A673 (cell line): ENCODE measurements at regions not wholly inside any gene's neighbourhood (a gene's known extent, or its start where the extent isn't known, plus 50 kb on each side); places are given as distances from the start of the nearest gene placed in this dataset.

Experiments
- EZH2 ChIP-seq: fragments of 200-600 bp; sonication (generic); IDR thresholded peaks from 2 replicates; pipeline ENCODE4 v1.6.1; 2017; ENCODE audit warnings: borderline replicate concordance, low read depth, mild to moderate bottlenecking, mixed read lengths, antibody characterized with exemption, low read length; ENCODE audit not compliant: poor library complexity, severe bottlenecking
- TF ChIP-seq, protein P1 (sequence below): fragments of 300-800, 200-600 bp; sonication (generic); conservative IDR thresholded peaks from 2 replicates; pipeline ENCODE4 v1.5.1; 2017; ENCODE audit warnings: low read depth, mild to moderate bottlenecking, antibody characterized with exemption, low read length, moderate library complexity, mixed read lengths

DNA sequence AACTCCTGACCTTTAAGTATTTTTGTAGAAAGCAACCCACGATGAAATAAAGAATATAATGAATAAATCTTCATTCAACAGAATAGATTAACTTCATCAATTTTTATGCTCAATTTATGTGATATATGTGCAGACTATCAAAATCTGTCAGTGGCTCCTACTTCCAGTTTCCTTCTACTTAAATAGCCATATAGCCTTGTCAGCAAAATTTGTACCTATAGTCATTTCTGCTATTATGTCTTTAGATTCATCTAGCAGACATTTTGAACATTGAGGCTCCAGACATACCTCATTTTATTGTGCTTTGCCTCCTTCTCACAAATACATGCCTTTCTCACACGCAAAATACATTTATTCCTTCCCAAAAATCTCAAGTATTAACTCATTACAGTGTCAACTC, 971.7 kb downstream of the FAM133A start:
- TF ChIP-seq, protein P1, sequence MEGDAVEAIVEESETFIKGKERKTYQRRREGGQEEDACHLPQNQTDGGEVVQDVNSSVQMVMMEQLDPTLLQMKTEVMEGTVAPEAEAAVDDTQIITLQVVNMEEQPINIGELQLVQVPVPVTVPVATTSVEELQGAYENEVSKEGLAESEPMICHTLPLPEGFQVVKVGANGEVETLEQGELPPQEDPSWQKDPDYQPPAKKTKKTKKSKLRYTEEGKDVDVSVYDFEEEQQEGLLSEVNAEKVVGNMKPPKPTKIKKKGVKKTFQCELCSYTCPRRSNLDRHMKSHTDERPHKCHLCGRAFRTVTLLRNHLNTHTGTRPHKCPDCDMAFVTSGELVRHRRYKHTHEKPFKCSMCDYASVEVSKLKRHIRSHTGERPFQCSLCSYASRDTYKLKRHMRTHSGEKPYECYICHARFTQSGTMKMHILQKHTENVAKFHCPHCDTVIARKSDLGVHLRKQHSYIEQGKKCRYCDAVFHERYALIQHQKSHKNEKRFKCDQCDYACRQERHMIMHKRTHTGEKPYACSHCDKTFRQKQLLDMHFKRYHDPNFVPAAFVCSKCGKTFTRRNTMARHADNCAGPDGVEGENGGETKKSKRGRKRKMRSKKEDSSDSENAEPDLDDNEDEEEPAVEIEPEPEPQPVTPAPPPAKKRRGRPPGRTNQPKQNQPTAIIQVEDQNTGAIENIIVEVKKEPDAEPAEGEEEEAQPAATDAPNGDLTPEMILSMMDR: no peak
- TF ChIP-seq EZH2: no peak
